Right kidney (tissue), 1 donor: ENCODE measurements at regions not wholly inside any gene's neighbourhood (a gene's known extent, or its start where the extent isn't known, plus 50 kb on each side); places are given as distances from the start of the nearest gene placed in this dataset.
A peak's percentile ranks its signal among the peaks of the same experiment; 100 is the strongest.

ENCODE experiments used
- DNase-seq: peaks from one replicate; pipeline ENCODE4 v3.0.0-alpha.2; 2016

DNA sequence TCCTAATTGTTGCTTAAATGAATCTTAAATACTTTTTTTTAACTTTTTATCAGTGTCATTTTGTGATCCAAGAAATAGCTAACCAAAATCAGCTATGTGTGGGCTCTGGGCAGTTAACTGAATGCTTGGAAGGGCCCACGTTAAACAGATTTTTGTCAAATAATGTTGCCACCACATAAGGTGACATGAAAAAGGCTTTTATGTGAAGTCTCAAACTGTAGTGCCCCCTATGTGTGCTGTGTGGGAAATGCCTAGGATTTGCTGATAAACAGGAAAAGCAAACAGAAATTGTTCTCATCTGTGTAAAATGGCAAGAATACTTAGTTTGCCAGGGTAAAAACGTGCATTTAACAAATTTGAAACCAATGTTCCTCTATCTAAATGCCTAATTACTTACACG is 242.2 kb downstream of the ZNF516 start:
- DNase-seq: no peak

DNA sequence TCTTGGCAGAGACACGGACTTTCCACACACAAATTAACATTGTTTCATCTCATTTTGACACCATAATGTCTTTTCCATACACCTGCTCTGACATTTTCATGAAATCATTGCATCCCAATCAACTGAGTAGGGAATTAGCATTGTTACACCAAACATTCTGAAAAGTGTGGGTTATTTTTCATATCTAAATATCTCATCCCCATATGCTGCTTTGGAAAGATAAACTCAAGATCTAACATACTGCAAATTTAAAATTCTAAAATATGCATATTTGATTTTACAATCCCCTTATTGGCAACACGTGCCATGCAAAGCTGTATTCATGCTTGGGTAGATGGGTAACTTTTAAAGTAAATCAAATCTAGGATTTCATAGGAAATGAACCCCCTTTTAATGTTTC is 242.9 kb downstream of the ZNF516 start:
- no peak for DNase-seq

GRCh38 chr18:76251691-76252090 is 243.4 kb downstream of the ZNF516 start:
- DNase-seq: no peak

GRCh38 chr18:76246590-76246989 is 248.5 kb downstream of the ZNF516 start:
- no peak for DNase-seq

DNA sequence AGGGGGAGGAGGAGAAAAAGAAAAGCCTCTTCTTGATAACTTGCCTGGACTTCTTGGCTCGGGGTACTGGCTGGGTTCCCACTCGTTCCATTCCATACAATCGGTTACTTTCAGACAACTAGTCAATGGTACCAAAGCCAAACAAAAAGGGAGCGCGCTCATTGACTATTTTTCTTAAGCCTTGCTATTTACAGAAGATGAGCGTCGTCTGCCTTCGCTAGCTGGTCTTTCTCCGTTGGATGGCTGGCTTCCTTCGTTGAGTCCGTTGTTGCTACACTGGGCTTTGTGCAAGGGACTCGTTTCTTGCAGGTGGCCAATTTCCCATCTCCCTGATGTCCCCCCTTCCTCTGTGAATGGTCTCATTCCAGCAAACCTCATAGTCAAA is 260.4 kb downstream of the ZNF516 start:
- DNase-seq: no peak

DNA sequence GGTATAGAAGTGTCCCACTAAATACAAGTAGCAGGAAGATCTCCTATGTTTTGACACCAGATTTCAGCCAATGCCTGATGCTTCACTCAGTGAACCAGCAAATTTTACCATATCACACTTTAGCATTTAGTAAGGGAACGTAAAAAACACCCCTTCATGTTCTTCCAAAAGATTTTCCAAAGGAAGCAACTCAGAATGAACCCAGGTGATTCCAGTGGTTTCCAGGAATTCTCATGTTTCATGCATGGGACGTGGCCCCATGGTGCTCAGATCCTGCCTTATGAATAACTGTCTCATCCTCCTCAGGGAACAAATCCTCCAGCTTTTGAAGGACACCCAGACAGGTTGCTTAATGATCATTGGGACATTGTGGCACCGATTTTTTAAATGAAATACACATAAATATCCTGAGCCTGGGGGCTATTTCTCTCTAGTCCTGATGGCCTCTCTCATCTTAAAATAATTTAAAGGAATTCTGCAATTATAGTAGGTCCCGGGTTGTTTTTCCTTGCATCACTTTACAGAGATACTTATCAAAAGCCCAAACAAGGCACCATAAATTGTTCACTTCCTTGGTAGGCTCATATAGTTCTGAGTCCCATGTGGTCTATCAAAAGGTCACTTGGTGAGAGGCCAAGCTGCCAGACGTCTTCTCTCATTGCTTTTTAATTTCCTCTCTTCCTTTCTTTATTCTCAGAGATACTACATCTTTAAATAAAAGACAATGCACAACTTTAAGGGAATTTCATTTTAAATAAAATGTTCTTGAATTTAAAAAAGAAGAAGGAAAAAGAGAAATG is 261.0 kb downstream of the ZNF516 start:
- no peak for DNase-seq

GRCh38 chr18:76233406-76233805 is 261.6 kb downstream of the ZNF516 start:
- no peak for DNase-seq

DNA sequence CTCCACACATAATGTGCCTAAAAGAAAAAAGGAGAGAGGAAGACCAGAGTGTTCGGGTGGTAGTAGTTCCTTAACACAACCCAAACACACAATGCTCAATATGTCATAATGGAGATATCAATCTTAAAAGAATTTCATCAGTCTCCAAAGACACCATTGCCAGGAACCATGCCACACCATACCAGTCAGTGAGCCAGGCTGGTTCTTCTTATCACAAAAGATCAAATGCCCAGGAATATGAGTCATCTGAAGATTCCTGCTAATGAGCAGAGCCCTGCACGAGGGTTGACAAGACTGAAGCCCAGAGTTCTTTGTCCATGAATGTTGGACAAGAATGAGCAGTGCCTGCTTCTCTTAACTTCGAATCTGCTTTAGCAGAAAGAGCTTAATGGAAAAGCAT is 262.3 kb downstream of the ZNF516 start:
- no peak for DNase-seq

DNA sequence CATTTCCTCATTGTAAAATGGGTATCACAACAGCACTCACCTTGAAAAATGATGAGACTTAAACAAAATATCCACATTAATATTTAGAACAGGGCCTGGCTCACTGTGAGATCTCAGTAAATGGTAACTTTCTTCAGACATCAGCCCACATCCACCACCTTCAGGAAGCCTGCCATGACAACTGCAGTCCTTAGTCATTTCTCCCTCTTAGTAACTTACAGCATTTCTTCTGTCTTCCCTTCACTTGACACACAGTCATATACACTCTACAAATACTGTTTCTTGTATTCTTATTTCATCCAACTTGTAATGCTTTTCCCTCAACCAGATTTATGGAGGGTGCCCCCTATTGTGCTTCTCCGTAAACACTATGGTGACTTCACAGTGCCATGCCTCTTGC is 263.0 kb downstream of the ZNF516 start:
- DNase-seq: no peak

- no peak for DNase-seq
Measured at GRCh38 chr18:76231402-76231801, 263.6 kb downstream of the ZNF516 start.

DNA sequence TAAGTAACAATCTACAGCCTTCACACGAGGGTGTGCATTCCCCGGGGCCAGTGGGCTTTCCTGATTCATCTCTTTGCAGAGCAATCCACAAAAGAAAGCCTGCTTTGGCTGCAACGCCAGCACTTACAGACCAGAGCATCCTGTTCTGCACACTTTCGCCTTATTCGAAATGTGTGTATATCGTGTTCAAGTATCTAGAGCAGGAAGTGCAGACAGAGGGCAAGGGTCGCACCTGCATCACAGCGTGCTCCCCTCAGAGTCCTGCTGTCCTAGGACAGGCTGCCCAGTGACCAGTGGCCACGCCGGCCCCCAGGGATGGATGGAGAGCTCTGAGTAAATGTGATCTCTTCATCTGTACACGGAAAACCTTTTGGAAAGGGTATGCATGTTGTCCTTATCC is 264.3 kb downstream of the ZNF516 start:
- no peak for DNase-seq

DNA sequence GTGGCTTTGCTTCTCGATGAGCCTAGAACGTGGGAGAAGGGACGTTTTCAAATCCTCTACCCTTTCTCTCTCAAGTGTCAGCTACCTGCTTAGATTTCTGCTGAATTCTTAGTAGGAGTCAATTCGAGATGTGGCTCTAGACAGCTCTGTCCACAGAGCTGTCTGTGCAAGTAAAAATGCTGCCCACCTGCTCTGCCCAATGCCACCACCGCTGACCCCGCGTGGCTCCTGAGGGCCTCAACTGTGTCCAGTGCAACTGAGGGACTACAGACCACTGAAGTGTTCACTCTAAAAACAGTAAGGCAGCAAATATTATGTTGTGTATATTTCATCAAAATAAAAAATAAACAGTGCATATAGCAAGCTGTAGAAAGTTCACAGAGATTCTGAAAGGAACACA is 266.3 kb downstream of the ZNF516 start:
- no peak for DNase-seq

DNA sequence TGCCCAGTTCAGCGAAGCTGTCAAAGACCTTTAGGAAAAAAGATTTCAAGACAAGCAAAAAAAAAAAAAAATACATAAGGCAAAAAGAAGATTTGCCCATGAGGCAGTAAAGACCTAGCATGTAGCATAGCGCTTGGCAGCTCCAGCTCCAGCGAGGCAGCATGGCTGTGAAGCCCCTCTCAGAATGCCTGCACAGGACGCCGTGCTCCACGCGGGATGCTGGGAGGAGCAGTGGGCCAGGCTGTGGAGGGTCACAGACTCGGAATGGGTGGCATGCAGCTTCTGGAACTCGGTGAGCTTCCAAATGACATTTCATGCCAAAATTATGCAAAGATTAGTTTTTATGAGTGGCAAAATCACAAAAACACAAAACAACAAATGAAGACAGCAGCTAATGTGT is 267.3 kb downstream of the ZNF516 start:
- DNase-seq: no peak

DNA sequence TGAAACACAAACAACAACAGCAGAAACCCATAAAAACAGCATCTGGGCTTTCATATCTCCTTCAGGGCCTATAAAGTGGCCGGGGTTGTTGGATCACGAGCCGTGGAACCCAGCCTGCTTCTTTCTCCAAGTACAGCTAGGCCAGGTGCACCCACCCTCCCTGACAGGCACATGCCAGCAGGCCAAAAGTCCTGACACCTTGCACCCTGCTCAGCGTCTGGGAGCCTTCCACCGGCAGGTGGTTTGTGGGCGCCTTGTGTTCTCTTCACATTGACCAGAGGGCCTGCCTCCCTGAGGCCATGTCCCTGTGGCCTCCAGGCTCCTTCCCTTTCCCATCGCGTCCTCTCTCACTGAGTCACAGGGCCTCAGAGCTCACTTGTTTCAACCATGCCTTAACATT is 271.6 kb downstream of the ZNF516 start:
- no peak for DNase-seq

DNA sequence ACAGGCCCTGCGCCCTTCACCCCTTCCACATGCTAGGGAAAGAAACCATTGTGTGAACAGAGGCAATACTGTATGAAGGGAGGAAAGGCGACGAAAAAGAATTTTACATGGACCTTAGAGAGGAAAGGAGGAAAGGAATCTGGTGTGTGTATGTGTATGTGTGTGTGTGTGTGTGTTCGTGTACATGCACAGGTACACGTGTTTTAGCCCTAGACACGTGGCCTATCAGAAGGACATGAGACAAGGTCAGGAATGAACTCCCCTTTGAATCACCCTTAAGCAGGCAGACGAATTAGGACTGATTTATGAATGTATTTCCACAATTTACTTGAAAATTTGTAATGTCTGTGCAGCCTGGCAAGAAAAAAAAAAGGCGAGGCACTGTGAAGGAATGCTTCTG is 276.0 kb downstream of the ZNF516 start:
- no peak for DNase-seq

GRCh38 chr18:76216096-76216495 is 278.9 kb downstream of the ZNF516 start:
- no peak for DNase-seq

GRCh38 chr18:76213991-76214390 is 281.1 kb downstream of the ZNF516 start:
- no peak for DNase-seq

DNA sequence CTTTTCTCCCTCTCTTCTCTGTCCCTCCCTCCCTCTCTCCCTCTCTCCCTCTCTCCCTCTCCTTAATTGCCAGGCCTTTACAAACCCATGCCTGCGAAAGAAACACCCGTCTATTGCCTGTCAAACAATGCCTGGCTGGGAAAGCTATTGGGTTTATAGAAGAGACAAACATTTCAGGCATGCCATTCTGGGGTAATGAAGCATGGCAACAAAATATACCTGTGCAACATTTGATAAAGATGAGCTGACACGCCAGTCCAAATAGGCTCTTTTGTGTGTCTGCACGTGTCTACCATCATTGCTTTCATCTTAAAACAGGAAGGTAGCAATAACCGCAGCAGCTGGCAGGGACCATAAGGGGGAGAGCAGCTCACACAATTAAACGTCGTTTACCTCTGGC is 282.1 kb downstream of the ZNF516 start:
- DNase-seq: no peak

- no peak for DNase-seq
Measured at GRCh38 chr18:76209597-76209996, 285.4 kb downstream of the ZNF516 start.

GRCh38 chr18:76208678-76209306 is 286.2 kb downstream of the ZNF516 start:
- DNase-seq: peak; percentile 32

GRCh38 chr18:76205906-76206305 is 289.1 kb downstream of the ZNF516 start:
- DNase-seq: no peak

GRCh38 chr18:76203552-76203951 is 291.5 kb downstream of the ZNF516 start:
- no peak for DNase-seq

- no peak for DNase-seq
Measured at GRCh38 chr18:76202322-76202721, 292.7 kb downstream of the ZNF516 start.

- DNase-seq: no peak
Measured at GRCh38 chr18:76195601-76196000, 299.4 kb downstream of the ZNF516 start.
